GM18868 (cell line): ENCODE measurements at regions not wholly inside any gene's neighbourhood (a gene's known extent, or its start where the extent isn't known, plus 50 kb on each side); places are given as distances from the start of the nearest gene placed in this dataset.
"Not testable (repeated sequence)": the region's sequence is repeated elsewhere in the genome, so short reads cannot be mapped to it uniquely, and the experiment has no call there.

Experiments
- ATAC-seq: cut with Tn5 transposase; IDR thresholded peaks from one replicate; pipeline ENCODE4 v1.9.1; 2021; ENCODE audit warnings: mild to moderate bottlenecking, moderate library complexity; ENCODE audit not compliant: unreplicated experiment

GRCh38 chr5:2353871-2354440, 397.5 kb downstream of the IRX2 start:
- ATAC-seq = no peak

DNA sequence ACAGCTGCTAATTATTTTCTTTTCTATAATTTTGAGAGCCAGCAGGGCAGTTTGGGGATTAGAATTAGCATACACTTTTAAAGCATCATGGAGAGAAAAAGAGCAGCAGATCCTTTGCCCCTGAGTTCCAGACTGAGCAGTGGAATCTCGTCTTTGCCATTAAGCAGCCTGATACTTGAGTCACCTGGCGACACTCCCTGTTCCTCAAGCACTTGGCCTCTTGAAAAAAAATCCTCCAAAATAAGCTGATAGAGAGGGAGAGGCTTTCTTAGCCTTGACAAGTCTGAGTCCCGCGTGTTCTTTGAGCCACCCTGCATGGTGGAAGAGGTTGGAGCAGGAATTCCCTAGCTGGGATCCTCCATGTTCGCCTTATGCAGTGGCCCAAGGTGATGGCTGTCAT, 398.3 kb downstream of the IRX2 start:
- no peak for ATAC-seq

DNA sequence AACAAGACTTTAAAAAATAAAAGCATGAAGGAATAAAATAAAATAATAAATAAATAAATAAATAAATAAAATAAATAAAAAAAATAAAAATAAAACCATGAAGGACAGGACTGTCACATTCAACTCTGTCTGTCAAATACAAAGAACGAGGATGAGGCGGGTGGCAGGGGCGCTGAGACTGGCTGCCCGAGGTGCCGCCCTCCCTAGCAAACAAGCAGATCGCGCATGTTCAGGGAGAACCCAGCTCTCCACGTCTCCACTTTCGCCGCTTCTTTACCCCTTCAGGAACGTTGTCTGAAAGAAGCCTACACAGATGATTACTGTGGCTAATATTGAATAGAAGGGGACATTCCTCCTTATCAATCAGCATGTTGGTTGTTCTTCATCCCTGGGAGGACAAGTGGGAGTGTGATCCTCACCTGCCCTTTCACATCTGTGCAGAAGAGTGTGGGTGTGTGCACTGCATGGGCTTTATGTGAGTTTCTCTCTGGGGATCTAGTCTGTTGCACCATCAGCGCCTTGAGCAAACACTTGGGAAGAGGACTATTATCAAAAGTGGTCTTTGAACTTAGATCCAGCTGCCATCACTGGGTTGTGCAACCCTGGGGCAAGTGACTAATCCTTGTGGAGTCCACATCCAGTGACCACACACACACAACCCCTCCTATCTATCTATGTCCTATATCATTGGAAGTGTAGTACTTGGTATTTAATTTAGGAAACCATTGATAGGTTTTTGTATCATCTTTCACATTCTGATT, 399.2 kb downstream of the IRX2 start:
- ATAC-seq = no peak

- ATAC-seq = not testable (repeated sequence)
Observed at GRCh38 chr5:2349768-2350167, 401.7 kb downstream of the IRX2 start.

GRCh38 chr5:2338686-2339085, 412.8 kb downstream of the IRX2 start:
- no peak for ATAC-seq

DNA sequence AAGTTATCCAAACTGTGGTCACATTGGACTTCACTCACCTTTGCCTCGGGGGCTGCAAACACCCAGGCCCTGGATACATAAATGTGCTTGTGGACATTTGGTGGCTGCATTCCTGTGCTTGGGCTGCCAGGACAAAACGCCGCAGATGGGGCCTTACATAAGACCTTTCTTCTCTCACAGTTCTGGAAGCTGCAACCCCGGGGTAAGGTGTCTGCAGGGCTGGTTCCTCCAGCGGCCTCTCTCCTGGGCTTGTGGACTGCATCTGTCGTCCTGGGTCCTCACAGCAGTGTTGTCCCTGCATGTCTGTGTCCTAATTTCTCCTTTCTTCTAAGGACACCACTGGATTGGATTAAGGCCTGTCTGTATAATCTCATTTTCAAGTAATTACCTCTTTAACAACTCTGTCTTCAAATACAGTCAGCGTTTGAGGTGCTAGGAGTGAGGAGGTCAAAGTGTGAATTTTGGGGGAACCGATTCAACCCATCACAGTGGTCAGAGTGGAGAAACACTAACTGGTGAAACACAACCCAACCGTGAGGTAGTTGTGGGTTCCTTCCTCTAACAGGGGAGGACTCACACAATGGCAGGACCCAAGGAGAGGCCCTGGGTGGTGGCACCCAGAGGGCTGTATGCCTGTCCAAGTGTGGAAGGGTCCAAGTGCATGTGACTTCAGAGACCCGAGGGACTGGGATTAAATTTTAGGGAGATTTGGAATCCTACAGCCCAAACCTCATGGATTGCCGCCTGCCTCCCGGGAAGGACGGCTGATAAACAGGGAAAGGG, 415.6 kb downstream of the IRX2 start:
- ATAC-seq = no peak

DNA sequence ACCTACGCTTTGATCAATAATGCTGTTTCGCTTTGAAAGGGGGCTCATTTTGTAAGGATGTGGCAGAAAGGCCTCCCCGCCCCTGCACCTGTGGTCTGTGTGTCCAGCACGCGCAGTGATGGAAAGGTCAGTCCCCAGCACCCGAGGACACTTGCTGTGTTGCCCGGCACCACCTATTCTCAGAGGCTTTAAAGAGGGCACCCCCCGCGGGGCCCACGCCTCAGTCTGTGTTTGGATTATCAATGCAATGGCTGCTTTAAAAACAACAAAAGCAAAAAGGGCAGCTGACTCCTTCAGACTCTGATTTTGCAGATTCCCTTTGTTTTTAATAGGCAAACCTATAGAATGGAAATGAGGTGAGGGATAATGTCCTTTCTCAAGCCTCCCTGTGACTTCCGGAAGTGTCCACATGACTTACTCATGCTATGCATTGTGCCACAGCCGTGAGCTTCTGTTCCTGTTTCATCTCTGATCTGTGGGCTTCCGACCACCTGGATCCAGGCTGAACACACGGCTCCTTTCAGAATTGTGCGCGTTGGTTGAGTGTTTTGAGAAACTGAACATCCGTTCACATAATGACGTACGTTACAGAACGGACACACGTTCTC, 416.2 kb downstream of the IRX2 start:
- no peak for ATAC-seq

DNA sequence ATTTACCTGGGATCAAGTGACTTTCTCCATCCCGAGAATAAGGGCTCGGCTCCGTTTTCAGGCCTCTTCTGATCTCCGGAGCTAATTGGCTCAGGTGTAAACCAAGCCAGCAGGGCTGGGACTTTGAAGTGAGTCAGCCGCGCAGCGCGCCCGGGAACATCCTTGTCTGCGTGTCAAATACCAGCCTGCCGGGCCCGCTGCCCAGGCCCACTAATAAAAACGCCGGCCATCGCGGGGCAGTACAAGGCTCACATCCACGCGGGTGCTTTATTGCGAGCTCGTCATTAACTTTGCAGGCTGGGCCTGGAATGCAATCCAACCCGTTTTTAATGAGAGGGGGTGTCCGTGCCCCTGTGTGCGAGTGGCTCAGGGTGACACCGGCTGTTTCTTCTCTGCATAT, 416.8 kb downstream of the IRX2 start:
- no peak for ATAC-seq

GRCh38 chr5:2333291-2333690, 418.2 kb downstream of the IRX2 start:
- ATAC-seq = no peak

- ATAC-seq = no peak
Observed at GRCh38 chr5:2332521-2332920, 419.0 kb downstream of the IRX2 start.

DNA sequence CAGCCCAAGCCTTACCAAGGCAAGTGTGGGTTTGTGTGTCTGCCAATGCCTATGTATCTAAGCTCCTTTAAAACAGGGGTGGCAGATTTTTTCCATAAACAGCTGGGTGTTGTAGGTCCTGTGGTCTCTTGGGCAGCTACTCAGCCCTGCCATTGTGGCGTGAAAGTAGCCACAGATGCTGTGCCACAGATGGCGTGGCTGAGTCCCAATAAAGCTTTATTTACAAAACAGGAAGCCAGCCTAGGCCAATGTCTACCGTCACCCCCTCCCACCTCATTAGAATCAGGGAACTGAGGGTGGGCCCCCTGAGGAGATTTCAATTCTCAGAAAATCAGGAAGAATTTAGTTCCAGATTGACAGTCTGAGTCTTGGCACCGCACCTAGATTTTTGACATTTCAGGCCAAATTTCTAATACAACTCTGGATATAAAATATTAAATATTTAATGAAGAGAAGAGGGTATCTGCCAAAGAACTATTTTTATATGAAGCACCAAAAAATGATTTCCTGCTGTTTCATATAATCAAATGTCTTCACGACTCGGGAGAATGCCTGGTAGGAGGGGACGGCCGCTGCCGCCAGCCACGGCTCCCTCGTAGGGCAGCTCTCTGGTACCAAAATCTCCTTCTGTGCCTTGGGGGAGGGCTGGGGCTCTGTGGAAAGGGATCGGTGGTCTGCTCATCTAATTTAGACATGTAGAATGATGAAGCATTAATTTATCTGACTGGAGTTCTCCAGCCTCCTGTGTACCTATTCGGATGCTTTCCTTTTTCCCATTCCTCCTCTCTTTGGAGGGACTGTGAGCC, 420.9 kb downstream of the IRX2 start:
- ATAC-seq = no peak

GRCh38 chr5:2329741-2330140, 421.7 kb downstream of the IRX2 start:
- ATAC-seq = no peak

- ATAC-seq = no peak
Observed at GRCh38 chr5:2326601-2327000, 424.9 kb downstream of the IRX2 start.

GRCh38 chr5:2324788-2325187, 426.7 kb downstream of the IRX2 start:
- no peak for ATAC-seq

DNA sequence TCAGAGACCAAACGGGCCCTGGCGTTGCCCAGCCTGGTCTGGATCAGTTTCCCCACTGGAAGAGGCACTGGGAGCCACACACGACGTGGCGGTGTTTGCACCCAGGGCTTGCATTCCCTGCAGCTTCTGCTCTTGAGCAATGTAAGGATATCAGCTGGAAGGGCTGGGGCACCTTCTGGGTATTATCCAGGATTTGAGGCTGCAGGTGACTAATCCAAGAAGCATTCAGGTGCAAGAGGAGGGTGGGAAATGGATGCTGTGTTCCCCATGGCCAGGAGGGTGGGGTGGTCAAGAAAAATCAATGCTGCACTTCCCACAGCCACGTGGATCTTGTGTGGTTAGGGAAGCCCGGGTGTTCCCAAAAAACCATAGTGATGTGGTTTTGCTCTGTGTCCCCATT, 430.9 kb downstream of the IRX2 start:
- ATAC-seq = no peak

- no peak for ATAC-seq
Observed at GRCh38 chr5:2317540-2317939, 433.9 kb downstream of the IRX2 start.

- no peak for ATAC-seq
Observed at GRCh38 chr5:2311851-2312250, 429.1 kb upstream of the IRX4 start.

DNA sequence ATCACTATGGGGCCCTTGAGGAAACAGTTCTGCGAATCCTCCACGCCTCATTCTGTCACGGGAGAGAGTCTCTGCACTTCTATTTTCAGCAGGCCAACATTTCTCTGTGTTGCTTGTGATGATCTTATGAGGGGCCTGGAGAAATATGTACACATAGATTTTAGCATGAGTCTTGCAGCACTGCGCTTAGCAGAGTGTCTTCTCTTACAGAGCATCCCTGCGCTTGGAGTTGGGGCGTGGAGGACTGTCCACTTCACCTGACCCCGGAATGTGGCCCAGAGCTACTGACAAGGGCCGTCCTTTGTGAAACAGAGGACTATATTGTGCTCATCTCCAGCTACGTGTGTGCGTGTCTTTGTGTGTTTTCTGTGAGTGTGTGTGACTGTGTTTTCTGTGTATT, 428.2 kb upstream of the IRX4 start:
- no peak for ATAC-seq

GRCh38 chr5:2307631-2308030, 424.9 kb upstream of the IRX4 start:
- ATAC-seq = no peak

GRCh38 chr5:2306711-2307110, 424.0 kb upstream of the IRX4 start:
- ATAC-seq = no peak
